IPS-18c (cell line): ENCODE measurements at regions not wholly inside any gene's neighbourhood (a gene's known extent, or its start where the extent isn't known, plus 50 kb on each side); places are given as distances from the start of the nearest gene placed in this dataset.
"Not testable (repeated sequence)": the region's sequence is repeated elsewhere in the genome, so short reads cannot be mapped to it uniquely, and the experiment has no call there.

Experiments used
- H3K4me3 ChIP-seq: 2 replicates; pipeline ENCODE4 v1.7.0; 2013; ENCODE audit warnings: low read depth, mild to moderate bottlenecking, low read length, moderate library complexity; ENCODE audit not compliant: insufficient read depth
- H3K9me3 ChIP-seq: one replicate; pipeline ENCODE4 v1.6.1; 2013; ENCODE audit warnings: mild to moderate bottlenecking, low read length, moderate library complexity; ENCODE audit not compliant: control insufficient read depth, insufficient read depth

DNA sequence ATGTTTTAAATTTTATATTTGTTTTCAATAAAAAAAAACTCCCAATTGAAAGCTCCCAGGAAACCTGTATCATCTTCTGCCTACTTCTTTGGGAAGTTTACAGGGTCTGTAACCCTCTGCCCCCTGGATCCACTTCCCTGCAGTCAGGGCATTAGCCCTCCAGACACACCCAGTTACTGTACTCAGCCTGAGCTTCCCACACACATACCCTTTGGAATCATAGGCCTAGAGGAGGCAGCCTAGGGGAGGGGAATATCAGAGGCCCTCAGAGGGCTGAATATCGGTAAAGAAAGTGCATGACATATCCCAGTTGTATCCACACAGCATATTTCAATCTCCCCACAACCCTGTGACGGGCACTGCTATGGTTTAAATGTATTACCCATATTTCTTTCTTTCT is 56.2 kb upstream of the TFPI start:
- not testable (repeated sequence) for H3K9me3 ChIP-seq, H3K4me3 ChIP-seq

DNA sequence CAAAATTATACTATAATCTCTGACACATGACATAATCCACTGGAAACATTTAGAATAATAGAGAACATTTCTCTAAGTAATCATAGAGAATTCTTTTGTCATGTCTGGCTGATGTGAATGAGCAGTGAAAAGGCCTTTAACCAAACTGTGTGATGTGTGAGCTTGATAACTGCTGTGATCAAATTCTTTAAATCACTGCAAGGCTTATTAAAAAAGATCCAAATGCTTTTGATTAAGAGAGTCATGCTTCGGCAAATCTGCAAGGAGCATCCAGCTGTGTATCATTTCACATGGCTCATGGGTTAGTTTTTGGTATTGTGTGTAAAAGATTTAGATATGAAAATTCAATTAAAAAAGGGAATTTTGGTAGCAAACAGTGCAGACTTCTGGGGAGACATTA is 58.6 kb upstream of the TFPI start:
- Histone ChIP-seq H3K4me3 (no peak overlapping the region), H3K9me3 (no peaks in the 10 kb centered on the region)

DNA sequence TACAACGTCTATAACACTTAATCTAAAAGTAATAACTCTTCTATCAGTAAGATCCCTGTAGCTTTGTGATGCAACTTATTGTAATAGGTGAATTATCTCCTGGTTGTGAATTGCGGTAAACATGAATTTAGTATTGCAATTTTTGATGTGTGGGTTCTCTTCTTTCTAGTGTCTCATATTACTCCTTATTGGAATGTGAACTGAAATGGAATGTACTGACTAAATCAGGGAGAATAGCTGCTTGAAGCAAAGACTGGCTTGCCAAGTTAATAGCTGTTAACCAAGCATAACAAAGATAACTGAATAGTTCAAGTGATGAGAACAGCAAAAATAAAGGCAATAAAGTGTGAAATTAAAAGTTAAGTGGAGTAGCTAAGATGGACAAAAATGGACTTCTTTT is 60.5 kb upstream of the TFPI start:
- Histone ChIP-seq H3K9me3 (no peaks in the 10 kb centered on the region), H3K4me3 (no peak overlapping the region)

DNA sequence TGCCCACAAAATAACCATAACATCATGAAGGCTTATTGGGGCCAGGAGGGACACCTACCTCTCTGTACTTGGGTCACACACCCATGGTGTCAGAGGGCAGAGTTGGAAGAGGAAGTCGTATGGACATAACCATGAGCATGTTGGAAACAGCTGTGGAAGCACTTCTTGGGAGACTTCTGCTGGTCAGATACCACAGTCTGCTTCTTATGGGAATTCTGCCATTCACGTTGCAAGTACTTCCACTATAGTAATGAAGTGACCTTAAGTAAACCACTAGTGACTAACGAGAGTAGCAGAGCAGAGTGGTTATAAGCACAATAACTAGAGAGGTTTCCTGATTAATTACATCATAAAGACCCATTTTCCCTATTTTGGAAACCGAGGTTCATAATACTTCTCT is 61.1 kb upstream of the TFPI start:
- Histone ChIP-seq H3K9me3 (no peaks in the 10 kb centered on the region), H3K4me3 (no peak overlapping the region)

DNA sequence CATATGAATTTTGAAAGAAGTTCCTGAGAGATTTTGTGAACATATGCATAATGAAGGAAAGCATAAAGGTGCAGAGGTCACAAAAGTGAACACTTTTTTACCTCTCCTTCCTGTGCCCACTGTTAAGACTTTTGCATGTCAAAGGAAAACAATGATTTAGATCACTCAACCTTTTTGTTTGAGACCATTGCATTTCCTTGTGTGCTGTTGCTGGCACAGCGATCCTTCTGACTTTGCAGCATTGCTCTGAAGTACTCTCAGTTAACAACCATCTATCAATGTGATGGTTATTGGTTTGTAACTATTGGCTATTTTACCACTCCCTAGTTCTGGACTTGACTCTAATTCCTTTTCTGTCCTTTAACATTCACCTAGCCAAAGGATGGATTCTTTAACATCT is 61.7 kb upstream of the TFPI start:
- Histone ChIP-seq H3K4me3 (no peak overlapping the region), H3K9me3 (no peaks in the 10 kb centered on the region)

DNA sequence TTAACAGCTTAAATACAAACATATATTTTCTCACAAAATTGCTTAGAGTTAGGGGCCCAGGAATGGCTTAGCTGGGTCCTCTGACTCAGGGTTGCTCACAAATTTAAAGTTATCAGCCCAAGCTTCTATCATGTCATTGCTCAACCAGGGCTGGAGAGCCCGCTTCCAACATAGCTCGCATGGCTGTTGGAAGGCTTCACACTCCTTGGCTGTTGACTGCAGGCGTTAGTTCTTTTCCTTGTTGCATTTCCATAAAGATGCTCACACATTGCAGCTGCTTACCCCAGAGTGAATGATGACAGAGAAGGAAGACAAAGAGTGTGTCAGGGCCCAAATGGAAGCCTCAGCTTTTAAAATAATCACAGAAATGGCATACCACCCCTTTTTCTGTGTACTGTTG is 62.9 kb upstream of the TFPI start:
- Histone ChIP-seq H3K9me3 (no peaks in the 10 kb centered on the region), H3K4me3 (no peak overlapping the region)

DNA sequence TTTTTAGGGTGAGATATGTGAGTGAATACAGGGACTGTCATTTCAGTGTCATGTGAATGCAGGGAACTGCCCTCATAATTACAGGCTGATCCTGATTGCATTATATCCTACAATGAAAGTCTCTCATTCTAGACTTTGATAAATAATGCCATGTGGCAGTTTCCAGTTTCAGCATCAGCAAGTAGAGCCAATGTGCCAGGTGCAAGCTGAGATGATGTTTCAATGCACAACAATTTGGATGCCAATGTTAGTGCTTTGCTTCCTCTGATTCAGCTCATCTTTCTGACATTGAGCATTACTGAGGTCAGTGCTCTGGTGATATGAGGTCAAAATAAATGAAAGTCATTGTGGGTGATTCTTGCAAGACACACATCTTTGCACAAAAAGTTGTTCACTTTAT is 63.7 kb upstream of the TFPI start:
- no peaks in the 10 kb centered on the region for H3K9me3 ChIP-seq
- no peak overlapping the region for H3K4me3 ChIP-seq

DNA sequence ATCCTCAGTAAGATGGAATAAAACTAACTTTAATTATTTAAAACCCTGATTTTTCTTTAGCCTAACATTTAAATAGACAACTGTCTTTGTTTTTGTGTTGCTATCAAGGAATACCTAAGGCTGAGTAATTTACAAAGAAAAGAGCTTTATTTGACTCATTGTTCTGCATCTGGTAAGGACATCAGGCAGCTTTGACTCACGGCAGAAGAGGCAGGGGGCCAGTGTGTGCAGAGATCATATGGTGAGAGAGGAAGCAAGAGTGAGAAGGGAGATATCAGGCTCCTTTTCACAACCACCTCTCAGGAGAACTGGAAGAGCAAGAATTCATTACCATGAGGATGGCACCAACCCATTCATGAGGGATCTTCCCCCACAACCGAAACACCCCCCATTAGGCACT is 64.6 kb upstream of the TFPI start:
- H3K9me3 ChIP-seq = no peaks in the 10 kb centered on the region
- no peak overlapping the region for H3K4me3 ChIP-seq

DNA sequence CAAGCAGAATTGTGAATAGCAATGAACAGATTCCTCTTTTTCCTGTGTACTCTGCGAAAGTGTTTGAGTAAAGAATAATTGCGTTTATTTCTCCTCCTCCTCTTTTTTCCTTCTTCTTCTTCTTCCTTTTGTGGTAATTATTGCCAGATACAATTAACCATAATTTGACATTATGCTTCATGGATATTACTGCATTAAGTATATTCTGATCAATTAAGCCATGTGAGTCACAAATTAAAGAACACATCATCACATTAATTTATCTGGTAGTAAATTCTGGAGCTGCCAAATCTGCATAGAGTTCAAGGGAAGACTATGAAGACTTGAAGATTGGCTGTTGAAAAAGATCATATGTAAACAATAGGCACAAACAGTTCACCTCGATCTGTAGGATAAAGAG is 72.9 kb upstream of the TFPI start:
- Histone ChIP-seq H3K4me3 (no peak overlapping the region), H3K9me3 (no peaks in the 10 kb centered on the region)

DNA sequence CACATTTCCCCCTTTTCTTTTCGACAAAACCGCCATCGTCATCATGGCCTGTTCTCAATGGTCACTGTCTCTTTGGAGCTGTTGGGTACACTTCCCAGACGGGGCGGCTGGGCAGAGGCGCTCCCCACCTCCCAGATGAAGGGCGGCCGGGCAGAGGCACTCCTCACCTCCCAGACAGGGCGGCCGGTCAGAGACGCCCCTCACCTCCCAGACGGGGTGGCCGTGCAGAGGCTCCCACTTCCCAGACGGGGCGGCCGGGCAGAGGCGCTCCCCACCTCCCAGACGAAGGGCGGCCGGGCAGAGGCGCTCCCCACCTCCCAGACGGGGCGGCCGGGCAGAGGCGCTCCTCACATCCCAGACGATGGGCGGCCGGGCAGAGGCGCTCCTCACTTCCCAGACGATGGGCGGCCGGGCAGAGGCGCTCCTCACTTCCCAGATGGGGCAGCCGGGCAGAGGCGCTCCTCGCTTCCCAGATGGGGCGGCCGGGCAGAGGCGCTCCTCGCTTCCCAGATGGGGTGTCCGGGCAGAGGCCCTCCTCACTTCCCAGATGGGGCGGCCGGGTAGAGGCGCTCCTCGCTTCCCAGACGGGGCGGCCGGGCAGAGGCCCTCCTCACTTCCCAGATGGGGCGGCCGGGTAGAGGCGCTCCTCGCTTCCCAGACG is 82.6 kb upstream of the TFPI start:
- not testable (repeated sequence) for H3K4me3 ChIP-seq, H3K9me3 ChIP-seq

DNA sequence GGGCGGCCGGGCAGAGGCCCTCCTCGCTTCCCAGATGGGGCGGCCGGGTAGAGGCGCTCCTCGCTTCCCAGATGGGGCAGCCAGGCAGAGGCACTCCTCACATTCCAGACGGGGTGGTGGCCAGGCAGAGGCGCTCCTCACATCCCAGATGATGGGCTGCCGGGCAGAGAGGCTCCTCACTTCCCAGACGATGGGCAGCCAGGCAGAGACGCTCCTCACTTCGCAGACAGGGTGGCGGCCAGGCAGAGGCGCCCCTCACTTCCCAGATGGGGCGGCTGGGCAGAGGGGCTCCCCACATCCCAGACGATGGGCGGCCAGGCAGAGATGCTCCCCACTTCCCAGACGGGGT is 83.1 kb upstream of the TFPI start:
- H3K4me3 ChIP-seq = not testable (repeated sequence)

DNA sequence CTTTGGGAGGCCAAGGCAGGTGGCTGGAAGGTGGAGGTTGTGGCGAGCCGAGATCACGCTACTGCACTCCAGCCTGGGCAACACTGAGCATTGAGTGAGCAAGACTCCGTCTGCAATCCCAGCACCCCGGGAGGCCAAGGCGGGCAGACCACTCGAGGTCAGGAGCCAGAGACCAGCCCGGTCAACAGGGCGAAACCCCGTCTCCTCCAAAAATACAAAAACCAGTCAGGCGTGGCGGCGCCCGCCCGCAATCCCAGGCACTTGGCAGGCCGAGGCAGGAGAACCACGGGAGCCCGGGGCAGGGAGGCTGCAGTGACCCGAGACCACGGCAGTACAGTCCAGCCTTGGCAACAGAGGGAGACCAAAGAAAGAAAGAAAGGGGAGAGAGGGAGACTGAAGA is 83.5 kb upstream of the TFPI start:
- H3K9me3 ChIP-seq, H3K4me3 ChIP-seq: not testable (repeated sequence)

More for the DNA sequence above, 83.1 kb upstream of the TFPI start:
- not testable (repeated sequence) for H3K9me3 ChIP-seq

DNA sequence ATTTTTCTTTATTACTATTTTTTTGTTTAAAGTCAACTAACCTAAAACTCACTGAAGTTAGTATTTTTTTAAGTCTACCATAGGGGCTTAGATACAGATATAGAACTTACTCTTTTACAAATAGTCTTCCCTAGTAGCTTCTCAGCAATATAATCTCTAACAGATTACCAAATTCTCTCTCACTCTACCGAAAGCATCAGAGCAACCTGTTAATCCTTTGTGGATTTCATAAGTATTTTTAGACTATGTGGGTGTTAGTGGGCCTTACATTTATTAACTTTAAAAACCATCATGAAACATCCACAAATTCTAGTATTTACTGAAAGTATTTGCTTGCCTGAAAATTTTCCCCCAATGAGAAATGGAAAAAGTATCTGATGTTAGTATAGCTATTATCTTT is 84.6 kb upstream of the TFPI start:
- H3K9me3 ChIP-seq = peaks cover 7% of the 10 kb centered on the region
- H3K4me3 ChIP-seq = no peak overlapping the region

DNA sequence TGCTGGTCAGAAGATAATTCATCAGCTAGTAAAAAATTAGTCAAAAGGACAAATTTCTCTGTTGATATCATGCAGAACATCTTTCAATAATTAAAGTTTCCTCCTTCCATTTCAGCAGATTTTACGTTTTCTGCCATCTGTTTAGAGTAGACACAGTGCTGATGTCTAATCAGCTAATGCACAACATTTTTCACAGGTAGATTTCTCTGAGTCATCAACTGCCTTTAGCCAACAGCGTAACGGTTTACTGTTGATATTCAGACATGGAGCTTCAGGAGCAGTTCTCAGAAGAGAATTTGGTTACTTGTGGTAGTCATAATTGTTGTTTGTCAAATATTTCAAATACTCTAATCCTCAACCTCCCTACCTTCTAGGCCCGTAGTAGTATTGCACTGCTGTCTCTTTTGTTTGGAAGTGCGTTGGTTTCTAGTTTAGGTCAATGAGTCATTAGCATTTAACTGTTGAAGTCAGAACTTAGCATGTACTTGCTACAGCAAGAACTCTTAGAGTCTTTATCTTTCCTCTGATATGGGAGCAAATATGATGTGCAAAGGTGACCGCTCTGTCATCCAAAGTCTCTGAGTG is 86.8 kb upstream of the TFPI start:
- peaks cover 7% of the 10 kb centered on the region for H3K9me3 ChIP-seq
- no peak overlapping the region for H3K4me3 ChIP-seq

DNA sequence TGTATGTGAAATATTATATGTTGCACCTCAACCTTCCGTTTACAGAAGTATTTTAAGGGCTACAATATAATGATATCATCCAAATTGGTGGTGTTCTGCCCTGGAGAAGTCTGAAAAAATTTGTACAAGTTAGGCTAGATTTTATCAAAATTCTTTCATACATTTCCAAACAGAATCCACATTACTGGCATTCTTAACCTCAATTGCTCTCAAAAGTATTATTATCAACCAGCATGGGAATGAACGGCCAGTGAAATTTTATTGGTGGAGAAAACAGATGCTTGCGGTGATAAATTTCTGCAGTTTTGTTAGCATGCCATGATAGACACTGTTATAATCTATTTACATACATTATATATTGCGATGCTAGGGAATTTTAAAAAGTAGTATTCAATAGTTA is 88.3 kb upstream of the TFPI start:
- Histone ChIP-seq H3K9me3 (peaks cover 4% of the 10 kb centered on the region), H3K4me3 (no peak overlapping the region)

DNA sequence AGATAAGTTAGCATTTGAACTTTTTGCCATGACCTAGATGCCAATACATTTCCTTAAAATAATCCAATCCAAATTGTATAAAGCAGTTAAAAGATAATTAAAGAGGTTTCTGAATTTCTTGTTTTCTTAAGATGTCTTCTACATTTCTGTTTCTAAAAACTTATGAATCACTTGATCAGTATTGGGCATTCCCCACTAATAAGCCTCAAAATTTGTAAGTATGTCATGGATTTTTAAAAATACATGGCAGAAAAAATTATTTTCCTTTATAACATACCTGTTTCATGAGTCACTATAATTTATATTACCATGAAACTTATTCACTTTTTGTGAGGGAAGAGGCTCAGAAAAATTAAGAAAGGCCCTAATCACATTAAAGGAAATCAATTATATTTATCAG is 90.3 kb upstream of the TFPI start:
- H3K4me3 ChIP-seq = no peak overlapping the region
- H3K9me3 ChIP-seq = no peaks in the 10 kb centered on the region

DNA sequence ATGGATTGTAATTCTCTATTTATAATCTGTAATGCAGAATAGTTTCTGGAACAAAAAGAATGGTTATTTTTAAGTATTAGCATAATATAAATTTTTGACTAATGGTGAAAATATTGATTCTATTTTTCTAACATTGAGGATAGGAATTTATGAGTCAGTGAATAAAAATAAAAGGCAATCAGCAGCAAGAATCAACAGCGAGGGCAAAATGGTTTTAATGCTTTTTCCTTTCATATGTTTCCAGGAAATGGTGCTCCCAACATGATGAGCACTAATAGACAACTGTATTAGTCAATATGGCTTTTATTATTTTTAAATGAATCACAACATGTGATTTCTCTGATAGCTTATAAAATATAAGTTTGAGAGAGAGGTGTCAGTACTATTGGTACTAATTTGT is 90.7 kb upstream of the TFPI start:
- Histone ChIP-seq H3K4me3 (no peak overlapping the region), H3K9me3 (no peaks in the 10 kb centered on the region)

DNA sequence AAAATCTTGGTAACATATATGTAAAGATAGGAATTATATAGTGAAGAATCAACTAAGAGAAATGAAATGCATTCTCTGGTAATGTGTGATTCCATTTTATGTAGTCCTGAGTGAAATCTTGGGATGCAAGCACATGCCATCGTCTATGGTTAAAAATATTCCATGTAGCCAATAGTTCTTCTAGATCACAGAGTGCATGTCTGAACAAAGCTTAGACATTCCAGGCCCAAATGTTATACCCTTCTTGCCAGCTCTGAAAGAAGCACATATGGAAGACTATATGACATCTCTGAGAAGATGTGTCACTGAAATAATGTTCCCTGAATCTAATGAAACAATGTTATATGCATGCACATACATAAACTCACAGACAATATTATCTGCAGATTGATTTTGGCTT is 92.3 kb upstream of the TFPI start:
- Histone ChIP-seq H3K9me3 (no peaks in the 10 kb centered on the region), H3K4me3 (no peak overlapping the region)

DNA sequence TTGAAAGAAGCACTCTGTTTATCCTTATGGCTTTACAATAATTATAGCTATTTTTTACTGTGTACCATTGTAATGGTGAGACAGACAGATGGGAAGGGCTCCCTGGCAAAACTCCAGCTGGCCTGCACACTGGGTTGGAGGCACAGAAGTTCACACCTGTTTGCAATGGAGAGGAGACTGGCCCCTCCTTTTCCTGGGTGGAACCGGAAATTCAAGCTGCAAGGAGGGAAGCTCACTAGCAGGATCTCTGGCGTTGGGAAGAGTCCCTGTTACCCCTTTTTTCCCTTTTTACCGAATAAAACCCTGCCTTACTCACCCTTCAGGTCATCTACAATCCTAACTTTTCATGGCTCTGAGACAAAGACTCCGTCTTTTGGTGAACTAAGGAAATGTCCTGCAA is 100.3 kb upstream of the TFPI start:
- H3K4me3 ChIP-seq = no peak overlapping the region; the same call in 1 of the 2 replicates
- no peaks in the 10 kb centered on the region for H3K9me3 ChIP-seq
